H9 (cell line): ENCODE measurements at regions not wholly inside any gene's neighbourhood (a gene's known extent, or its start where the extent isn't known, plus 50 kb on each side); places are given as distances from the start of the nearest gene placed in this dataset.

Source experiments
- DNase-seq: peaks from one replicate; pipeline ENCODE4 v3.0.0-alpha.2; 2017
- H2AFZ ChIP-seq: one replicate; pipeline ENCODE4 v1.6.1; 2013; ENCODE audit warnings: mild to moderate bottlenecking, low read length, control low read depth, moderate library complexity
- H2AK5ac ChIP-seq: 2 replicates; pipeline ENCODE4 v1.6.1; 2013; ENCODE audit warnings: low read length, control low read depth, mixed read lengths; ENCODE audit not compliant: insufficient read length
- H2BK120ac ChIP-seq: one replicate; pipeline ENCODE4 v1.6.1; 2013; ENCODE audit warnings: low read depth, mild to moderate bottlenecking, low read length, control low read depth, inconsistent platforms; ENCODE audit not compliant: poor library complexity, severe bottlenecking
- H2BK12ac ChIP-seq: 2 replicates; pipeline ENCODE4 v1.6.1; 2013; ENCODE audit warnings: low read length, control low read depth, mixed read lengths, low read depth; ENCODE audit not compliant: insufficient read length
- H2BK15ac ChIP-seq: 2 replicates; pipeline ENCODE4 v1.6.1; 2013; ENCODE audit warnings: low read depth, low read length, control low read depth
- H2BK20ac ChIP-seq: one replicate; pipeline ENCODE4 v1.6.1; 2013; ENCODE audit warnings: low read depth, mild to moderate bottlenecking, low read length, control low read depth, inconsistent platforms; ENCODE audit not compliant: poor library complexity, severe bottlenecking
- H2BK5ac ChIP-seq: 2 replicates; pipeline ENCODE4 v1.6.1; 2013; ENCODE audit warnings: low read length, control low read depth, mixed read lengths; ENCODE audit not compliant: insufficient read length
- H3K14ac ChIP-seq: 2 replicates; pipeline ENCODE4 v1.6.1; 2013; ENCODE audit warnings: low read length, control low read depth; ENCODE audit not compliant: insufficient read depth
- H3K18ac ChIP-seq: 2 replicates; pipeline ENCODE4 v1.6.1; 2013; ENCODE audit warnings: low read depth, mild to moderate bottlenecking, mixed read lengths, low read length, control low read depth; ENCODE audit not compliant: insufficient read length
- H3K23ac ChIP-seq: 2 replicates; pipeline ENCODE4 v1.6.1; 2013; ENCODE audit warnings: low read length, control low read depth, mixed read lengths, low read depth; ENCODE audit not compliant: insufficient read length
- H3K23me2 ChIP-seq: 2 replicates; pipeline ENCODE4 v1.6.1; 2013; ENCODE audit warnings: low read depth, mild to moderate bottlenecking, mixed read lengths, low read length, control low read depth; ENCODE audit not compliant: insufficient read length, poor library complexity, severe bottlenecking
- H3K27ac ChIP-seq: 2 replicates; pipeline ENCODE4 v1.5.1; 2013; ENCODE audit warnings: low read length, control low read depth, mixed read lengths, low read depth; ENCODE audit not compliant: insufficient read length
- H3K27me3 ChIP-seq: 2 replicates; pipeline ENCODE4 v1.6.1; 2013; ENCODE audit warnings: low read length, control low read depth, inconsistent platforms; ENCODE audit not compliant: insufficient read depth
- H3K4ac ChIP-seq: 2 replicates; pipeline ENCODE4 v1.6.1; 2013; ENCODE audit warnings: low read depth, mild to moderate bottlenecking, control low read depth, inconsistent platforms, low read length, moderate library complexity
- H3K4me1 ChIP-seq: 2 replicates; pipeline ENCODE4 v1.6.1; 2013; ENCODE audit warnings: low read length, control low read depth, inconsistent platforms; ENCODE audit not compliant: insufficient read depth
- H3K4me2 ChIP-seq: 2 replicates; pipeline ENCODE4 v1.6.1; 2013; ENCODE audit warnings: low read length, control low read depth, mixed read lengths; ENCODE audit not compliant: insufficient read length, insufficient read depth
- H3K56ac ChIP-seq: 2 replicates; pipeline ENCODE4 v1.6.1; 2013; ENCODE audit warnings: low read depth, mild to moderate bottlenecking, mixed read lengths, low read length, control low read depth; ENCODE audit not compliant: insufficient read length
- H3K79me1 ChIP-seq: 2 replicates; pipeline ENCODE4 v1.6.1; 2013; ENCODE audit warnings: low read depth, mild to moderate bottlenecking, moderate library complexity, low read length, control low read depth, inconsistent platforms; ENCODE audit not compliant: insufficient read depth, poor library complexity, severe bottlenecking
- H3K79me2 ChIP-seq: 2 replicates; pipeline ENCODE4 v1.6.1; 2013; ENCODE audit warnings: low read length, control low read depth, inconsistent platforms; ENCODE audit not compliant: insufficient read depth
- H3K9ac ChIP-seq: 2 replicates; pipeline ENCODE4 v1.6.1; 2013; ENCODE audit warnings: low read length, control low read depth, mixed read lengths; ENCODE audit not compliant: insufficient read length; ENCODE audit errors: extremely low read depth
- H3K9me3 ChIP-seq: one replicate; pipeline ENCODE4 v1.6.1; 2013; ENCODE audit warnings: low read depth, low read length, inconsistent platforms; ENCODE audit not compliant: control insufficient read depth
- H3T11ph ChIP-seq: one replicate; pipeline ENCODE4 v1.6.1; 2013; ENCODE audit warnings: mild to moderate bottlenecking, low read length, control low read depth, inconsistent platforms
- H4K20me1 ChIP-seq: one replicate; pipeline ENCODE4 v1.6.1; 2013; ENCODE audit not compliant: control insufficient read depth, insufficient read length, insufficient read depth
- H4K5ac ChIP-seq: 2 replicates; pipeline ENCODE4 v1.6.1; 2013; ENCODE audit warnings: low read depth, mild to moderate bottlenecking, mixed read lengths, low read length, control low read depth; ENCODE audit not compliant: insufficient read length
- H4K8ac ChIP-seq: replicated peaks from 2 replicates; pipeline ENCODE4 v1.6.1; 2013; ENCODE audit warnings: low read length, control low read depth, mixed read lengths, low read depth; ENCODE audit not compliant: insufficient read length
- H4K91ac ChIP-seq: 2 replicates; pipeline ENCODE4 v1.6.1; 2013; ENCODE audit warnings: low read depth, mild to moderate bottlenecking, moderate library complexity, mixed read lengths, low read length, control low read depth; ENCODE audit not compliant: insufficient read length
- H3K27ac Mint-ChIP-seq, 3 experiments: 2 replicates in 2 of 3; 3 replicates in 1 of 3; pipeline ENCODE4 v1.8.0; 2020 to 2021; ENCODE audit warnings: mixed read lengths in 3 of 3, mild to moderate bottlenecking in 1 of 3, moderate library complexity in 1 of 3
- H3K27me3 Mint-ChIP-seq: 2 replicates; pipeline ENCODE4 v1.8.0; 2021; ENCODE audit warnings: low read depth, mild to moderate bottlenecking, moderate library complexity, mixed read lengths
- H3K36me3 Mint-ChIP-seq, 3 experiments: 2 replicates in 2 of 3; 3 replicates in 1 of 3; pipeline ENCODE4 v1.8.0; 2020 to 2021; ENCODE audit warnings: low read depth in 3 of 3, mixed read lengths in 3 of 3; ENCODE audit not compliant: insufficient read depth in 1 of 3
- H3K4me1 Mint-ChIP-seq, 2 experiments: 2 replicates each; pipeline ENCODE4 v1.8.0; 2020; ENCODE audit warnings: mixed read lengths in 2 of 2
- H3K4me3 Mint-ChIP-seq, 2 experiments: 2 replicates in 1 of 2; 3 replicates in 1 of 2; pipeline ENCODE4 v1.8.0; 2020 to 2021; ENCODE audit warnings: mild to moderate bottlenecking in 2 of 2, mixed read lengths in 2 of 2, moderate library complexity in 1 of 2
- H3K9me3 Mint-ChIP-seq, 2 experiments: 2 replicates in 1 of 2; 3 replicates in 1 of 2; pipeline ENCODE4 v1.8.0; 2020; ENCODE audit warnings: mild to moderate bottlenecking in 2 of 2, mixed read lengths in 2 of 2, moderate library complexity in 1 of 2
- CTCF ChIP-seq: fragments of 200-600 bp; sonication (generic); conservative IDR thresholded peaks from 3 replicates; pipeline ENCODE4 v1.8.0; 2021; ENCODE audit warnings: antibody characterized with exemption, mild to moderate bottlenecking
- WGBS: extraction: QIAGEN DNeasy Blood & Tissue Kit; methylation state at CpG from one replicate; pipeline ENCODE4 v1.1.7; 2013; ENCODE audit warnings: missing lambda C conversion rate, low lambda C conversion rate, mixed read lengths; ENCODE audit not compliant: insufficient read length; ENCODE audit errors: extremely low coverage; 5-methylcytosine and 5-hydroxymethylcytosine counted together

GRCh38 chr3:181510500-181510899, 201.2 kb upstream of the SOX2 start:
- Histone ChIP-seq H3K27ac (no peak overlapping the region), H2BK12ac (no peak overlapping the region), H4K20me1 (no peaks in the 10 kb centered on the region), H3K79me2 (no peaks in the 10 kb centered on the region; the same call in 1 of the 2 replicates), H4K8ac (no peak overlapping the region), H3T11ph (no peak overlapping the region), H4K5ac (no peak overlapping the region), H3K4me1 (no peaks in the 10 kb centered on the region), H3K4ac (no peak overlapping the region), H3K23ac (no peak overlapping the region), H2BK120ac (no peak overlapping the region), H3K79me1 (no peaks in the 10 kb centered on the region), H4K91ac (no peak overlapping the region), H2BK15ac (no peak overlapping the region), H3K4me2 (no peak overlapping the region), H3K18ac (no peak overlapping the region), H3K56ac (no peak overlapping the region), H3K23me2 (no peaks in the 10 kb centered on the region), H3K9ac (no peak overlapping the region), H2AK5ac (no peak overlapping the region), H3K14ac (no peak overlapping the region), H2AFZ (no peak overlapping the region), H3K27me3 (no peaks in the 10 kb centered on the region), H2BK5ac (no peak overlapping the region), H2BK20ac (no peak overlapping the region), H3K9me3 (no peaks in the 10 kb centered on the region)
- H3K36me3 Mint-ChIP-seq, result peaks cover 15 to 38% (median 33%) of the 10 kb centered on the region in 3 experiments
- H3K9me3 Mint-ChIP-seq, result peaks cover 35 to 38% of the 10 kb centered on the region in 2 experiments
- no peak for TF ChIP-seq CTCF
- H3K27me3 Mint-ChIP-seq, result no peaks in the 10 kb centered on the region
- no peaks in the 10 kb centered on the region for H3K4me1 Mint-ChIP-seq
- DNase-seq, result no peak
- WGBS, result no CpG with 5 or more reads among the region's 3 CpGs
- no peak overlapping the region for H3K27ac Mint-ChIP-seq
- H3K4me3 Mint-ChIP-seq, result no peak overlapping the region
